Breast epithelium (tissue), 4 donors: ENCODE measurements at regions not wholly inside any gene's neighbourhood (a gene's known extent, or its start where the extent isn't known, plus 50 kb on each side); places are given as distances from the start of the nearest gene placed in this dataset.
A peak's percentile ranks its signal among the peaks of the same experiment; 100 is the strongest.

ENCODE experiments used
- DNase-seq, 2 donors: peaks; one replicate each; pipeline ENCODE4 v3.0.0-alpha.2; 2019; ENCODE audit warnings: low spot score in 2 of 2
- H3K27ac ChIP-seq, 2 donors: fragments of 200-600 bp; sonication (generic) in 1 of 2; one replicate each; pipeline ENCODE4 v1.5.1; 2016 to 2019; ENCODE audit warnings: mild to moderate bottlenecking in 1 of 2
- H3K27me3 ChIP-seq, 2 donors: fragments of 200-600 bp; sonication (generic) in 1 of 2; one replicate each; pipeline versions ENCODE4 v1.5.1 to v1.6.0; 2017 to 2019; ENCODE audit warnings: control low read depth in 1 of 2, mild to moderate bottlenecking in 1 of 2
- H3K36me3 ChIP-seq: fragments of 200-600 bp; one replicate; pipeline ENCODE4 v1.5.1; 2019
- H3K4me1 ChIP-seq, 2 donors: fragments of 200-600 bp; sonication (generic); one replicate each; pipeline ENCODE4 v1.5.1; 2016 to 2019; ENCODE audit warnings: control low read depth in 1 of 2
- H3K4me3 ChIP-seq, 3 donors: fragments of 200-600 bp; sonication (generic); 1 replicate in 2 of 3; 2 replicates in 1 of 3; pipeline ENCODE4 v1.5.1; 2016 to 2019; ENCODE audit warnings: mild to moderate bottlenecking in 3 of 3, moderate library complexity in 2 of 3
- H3K9me3 ChIP-seq, 2 donors: fragments of 200-600 bp; sonication (generic) in 1 of 2; one replicate each; pipeline ENCODE4 v1.5.1; 2016 to 2019; ENCODE audit warnings: control low read depth in 1 of 2
- POLR2A ChIP-seq: fragments of 450-650 bp; IDR thresholded peaks from one replicate; pipeline ENCODE4 v1.6.1; 2016; ENCODE audit warnings: antibody characterized with exemption, mild to moderate bottlenecking, moderate library complexity
- POLR2AphosphoS5 ChIP-seq, 3 donors: sonication (generic); formaldehyde crosslinking; IDR thresholded peaks; one replicate each; pipeline ENCODE4 v1.6.1; 2017; ENCODE audit warnings: antibody characterized with exemption in 3 of 3
- intact Hi-C: fragments of 100-400 bp; cut with DNase I; formaldehyde crosslinking; loops from one replicate; pipeline ENCODE4 v1.15.1; 2023; ENCODE audit warnings: low total_unique reads
- TF ChIP-seq, protein P1 (sequence below), 3 donors: fragments of 450-650 bp; IDR thresholded peaks; one replicate each; pipeline ENCODE4 v1.5.1; 2016 to 2017; ENCODE audit warnings: antibody characterized with exemption in 3 of 3, mild to moderate bottlenecking in 3 of 3, moderate library complexity in 3 of 3

DNA sequence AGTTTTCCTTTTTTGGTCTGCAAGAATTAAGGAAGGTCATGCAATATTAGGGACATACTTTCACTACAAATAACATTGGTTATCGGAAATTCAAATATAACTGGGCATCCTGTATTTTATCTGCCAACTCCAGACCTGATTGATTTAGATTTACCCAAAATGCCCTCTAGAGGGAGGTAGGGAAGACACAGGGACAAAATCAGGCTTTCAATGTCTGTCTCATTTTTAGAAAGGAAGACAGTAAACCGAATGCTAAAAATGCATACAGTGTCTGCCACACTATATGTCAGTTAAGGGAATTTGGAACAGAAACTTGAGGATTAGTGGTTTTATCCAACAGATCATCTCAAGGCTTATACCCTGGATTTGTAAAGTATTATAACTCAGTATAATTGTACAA lies 161.7 kb upstream of the SOX9 start:
- Histone ChIP-seq H3K4me3 (no peak overlapping the region), H3K27ac (no peak overlapping the region), H3K9me3 (no peaks in the 10 kb centered on the region), H3K27me3 (no peaks in the 10 kb centered on the region), H3K36me3 (no peaks in the 10 kb centered on the region), H3K4me1 (no peaks in the 10 kb centered on the region)
- TF ChIP-seq, protein P1, sequence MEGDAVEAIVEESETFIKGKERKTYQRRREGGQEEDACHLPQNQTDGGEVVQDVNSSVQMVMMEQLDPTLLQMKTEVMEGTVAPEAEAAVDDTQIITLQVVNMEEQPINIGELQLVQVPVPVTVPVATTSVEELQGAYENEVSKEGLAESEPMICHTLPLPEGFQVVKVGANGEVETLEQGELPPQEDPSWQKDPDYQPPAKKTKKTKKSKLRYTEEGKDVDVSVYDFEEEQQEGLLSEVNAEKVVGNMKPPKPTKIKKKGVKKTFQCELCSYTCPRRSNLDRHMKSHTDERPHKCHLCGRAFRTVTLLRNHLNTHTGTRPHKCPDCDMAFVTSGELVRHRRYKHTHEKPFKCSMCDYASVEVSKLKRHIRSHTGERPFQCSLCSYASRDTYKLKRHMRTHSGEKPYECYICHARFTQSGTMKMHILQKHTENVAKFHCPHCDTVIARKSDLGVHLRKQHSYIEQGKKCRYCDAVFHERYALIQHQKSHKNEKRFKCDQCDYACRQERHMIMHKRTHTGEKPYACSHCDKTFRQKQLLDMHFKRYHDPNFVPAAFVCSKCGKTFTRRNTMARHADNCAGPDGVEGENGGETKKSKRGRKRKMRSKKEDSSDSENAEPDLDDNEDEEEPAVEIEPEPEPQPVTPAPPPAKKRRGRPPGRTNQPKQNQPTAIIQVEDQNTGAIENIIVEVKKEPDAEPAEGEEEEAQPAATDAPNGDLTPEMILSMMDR (IDR thresholded peaks at IDR 0.05): peak in 1 of 3 donors; percentile 16
- no peak for TF ChIP-seq POLR2AphosphoS5 (IDR thresholded peaks at IDR 0.05)
- DNase-seq: no peak
- intact Hi-C loops: no loop called here

DNA sequence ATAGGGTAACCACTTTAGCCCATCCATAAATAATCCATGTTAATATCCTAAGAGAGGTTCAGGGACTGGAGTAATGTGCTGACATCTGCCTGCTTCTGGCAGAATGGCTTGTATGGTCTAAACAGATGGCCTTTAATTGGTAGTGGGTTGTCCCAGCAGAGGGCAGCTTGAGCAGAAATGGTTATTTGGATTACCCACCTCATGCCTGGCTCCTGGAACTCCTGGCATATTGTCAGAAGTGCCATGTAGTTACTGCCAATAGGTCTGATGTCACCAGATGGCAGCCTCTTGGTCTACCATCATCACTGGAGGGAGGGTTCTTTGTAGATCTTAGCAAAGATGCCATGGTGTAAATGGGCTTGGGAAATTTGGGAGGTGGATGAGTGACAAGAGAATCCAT lies 157.5 kb upstream of the SOX9 start:
- H3K9me3 ChIP-seq: no peaks in the 10 kb centered on the region
- no peak for TF ChIP-seq POLR2AphosphoS5 (IDR thresholded peaks at IDR 0.05)
- TF ChIP-seq, protein P1 (IDR thresholded peaks at IDR 0.05): no peak
- no peak for DNase-seq
- H3K27me3 ChIP-seq: no peaks in the 10 kb centered on the region
- H3K4me3 ChIP-seq: no peak overlapping the region
- H3K36me3 ChIP-seq: no peaks in the 10 kb centered on the region
- H3K27ac ChIP-seq: peak overlapping the region; percentile 40 to 52
- no peaks in the 10 kb centered on the region for H3K4me1 ChIP-seq
- intact Hi-C loops: no loop called here

DNA sequence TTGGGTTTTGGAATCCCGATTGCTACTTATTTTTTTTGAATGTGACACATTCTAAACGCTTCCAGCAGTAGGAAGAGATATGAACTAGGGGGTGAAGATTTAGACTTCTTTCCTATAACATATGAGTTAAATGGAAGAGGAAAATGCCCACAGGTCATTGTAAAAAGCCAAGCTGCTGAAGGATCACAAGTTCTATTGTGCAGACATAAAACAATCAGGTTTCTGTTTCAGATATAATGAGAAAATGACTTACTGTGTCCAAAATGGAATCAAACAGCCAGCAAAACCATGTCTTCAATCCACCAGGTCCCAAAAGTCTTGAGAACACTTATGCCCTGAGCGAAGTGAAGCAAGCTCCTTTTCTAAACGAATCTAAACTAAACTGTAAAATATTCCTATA lies 157.0 kb upstream of the SOX9 start:
- DNase-seq: no peak
- Histone ChIP-seq H3K36me3 (no peaks in the 10 kb centered on the region), H3K4me3 (no peak overlapping the region), H3K27ac (peak overlapping the region; percentile 40 to 52), H3K4me1 (no peaks in the 10 kb centered on the region), H3K27me3 (no peaks in the 10 kb centered on the region), H3K9me3 (no peaks in the 10 kb centered on the region)
- TF ChIP-seq, protein P1 (IDR thresholded peaks at IDR 0.05): no peak
- TF ChIP-seq POLR2AphosphoS5 (IDR thresholded peaks at IDR 0.05): no peak
- no peak for TF ChIP-seq POLR2A
- intact Hi-C loops: no loop called here

DNA sequence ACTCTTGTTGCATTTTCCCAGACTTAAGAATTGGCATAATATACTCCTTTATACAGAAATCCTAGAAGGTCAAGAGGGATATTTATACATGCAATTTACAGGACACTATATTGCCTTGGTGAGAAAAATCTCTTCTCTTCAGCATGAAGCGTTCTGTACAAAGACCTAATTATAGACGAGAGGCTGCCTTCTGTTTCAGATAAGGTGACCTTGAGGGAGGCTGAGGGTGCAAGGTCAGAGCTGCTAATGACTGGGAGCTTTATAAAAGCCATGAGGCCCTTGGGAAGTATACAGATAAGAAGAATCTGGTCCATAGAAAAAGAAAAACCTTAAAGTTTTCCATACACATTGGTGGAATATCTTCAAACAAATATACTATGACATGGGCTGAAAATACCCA lies 156.3 kb upstream of the SOX9 start:
- intact Hi-C loops: no loop called here
- H3K9me3 ChIP-seq: no peaks in the 10 kb centered on the region
- no peaks in the 10 kb centered on the region for H3K4me1 ChIP-seq
- no peak overlapping the region for H3K4me3 ChIP-seq
- H3K36me3 ChIP-seq: no peaks in the 10 kb centered on the region
- no peaks in the 10 kb centered on the region for H3K27me3 ChIP-seq
- TF ChIP-seq, protein P1 (IDR thresholded peaks at IDR 0.05): no peak
- TF ChIP-seq POLR2A (no peak), POLR2AphosphoS5 (IDR thresholded peaks at IDR 0.05) (no peak)
- DNase-seq: no peak
- peak overlapping the region in 1 of 2 donors; percentile 52 for H3K27ac ChIP-seq

DNA sequence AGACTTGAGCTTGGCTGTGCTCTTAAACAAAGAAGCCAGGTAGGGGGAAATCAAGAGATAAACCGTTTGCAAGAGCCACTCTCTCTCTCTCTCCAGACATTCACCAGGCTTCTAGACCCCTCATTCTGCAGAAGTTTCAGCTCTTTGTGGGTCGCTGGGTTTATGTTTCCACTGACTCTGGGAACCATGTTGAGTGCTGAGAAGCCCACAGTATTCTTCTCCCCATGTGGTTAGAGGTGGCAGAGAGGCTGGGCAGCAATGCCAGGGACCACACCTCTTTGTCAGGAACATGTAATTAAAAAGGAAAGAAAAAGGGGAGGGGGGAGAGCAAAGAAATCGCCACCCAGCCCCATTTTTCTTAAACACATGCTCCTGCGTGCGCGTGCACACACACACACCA lies 154.8 kb upstream of the SOX9 start:
- DNase-seq: no peak
- no peaks in the 10 kb centered on the region for H3K27me3 ChIP-seq
- no peak overlapping the region for H3K4me3 ChIP-seq
- intact Hi-C loops: no loop called here
- TF ChIP-seq POLR2A (no peak), POLR2AphosphoS5 (IDR thresholded peaks at IDR 0.05) (no peak)
- TF ChIP-seq, protein P1 (IDR thresholded peaks at IDR 0.05): no peak
- H3K9me3 ChIP-seq: no peaks in the 10 kb centered on the region
- H3K27ac ChIP-seq: no peak overlapping the region
- H3K4me1 ChIP-seq: no peaks in the 10 kb centered on the region
- H3K36me3 ChIP-seq: no peaks in the 10 kb centered on the region
